ENCODE measurements at regions not wholly inside any gene's neighbourhood (a gene's known extent, or its start where the extent isn't known, plus 50 kb on each side); places are given as distances from the start of the nearest gene placed in this dataset.
A peak's percentile ranks its signal among the peaks of the same experiment; 100 is the strongest.

- no peak for DNase-seq
- Histone ChIP-seq H3K36me3 (no peaks in the 10 kb centered on the region), H3K4me1 (no peaks in the 10 kb centered on the region), H3K27ac (no peak overlapping the region), H3K9me3 (peaks cover 0 to 6% (median 1%) of the 10 kb centered on the region in 4 donors), H3K4me3 (no peak overlapping the region), H3K27me3 (no peaks in the 10 kb centered on the region)
- intact Hi-C loops (cut with DNase I), result no loop called here
- WGBS, 2 donors, result 68 to 81% methylated on average over 4 of the region's 4 CpGs
- TF ChIP-seq, protein P1, sequence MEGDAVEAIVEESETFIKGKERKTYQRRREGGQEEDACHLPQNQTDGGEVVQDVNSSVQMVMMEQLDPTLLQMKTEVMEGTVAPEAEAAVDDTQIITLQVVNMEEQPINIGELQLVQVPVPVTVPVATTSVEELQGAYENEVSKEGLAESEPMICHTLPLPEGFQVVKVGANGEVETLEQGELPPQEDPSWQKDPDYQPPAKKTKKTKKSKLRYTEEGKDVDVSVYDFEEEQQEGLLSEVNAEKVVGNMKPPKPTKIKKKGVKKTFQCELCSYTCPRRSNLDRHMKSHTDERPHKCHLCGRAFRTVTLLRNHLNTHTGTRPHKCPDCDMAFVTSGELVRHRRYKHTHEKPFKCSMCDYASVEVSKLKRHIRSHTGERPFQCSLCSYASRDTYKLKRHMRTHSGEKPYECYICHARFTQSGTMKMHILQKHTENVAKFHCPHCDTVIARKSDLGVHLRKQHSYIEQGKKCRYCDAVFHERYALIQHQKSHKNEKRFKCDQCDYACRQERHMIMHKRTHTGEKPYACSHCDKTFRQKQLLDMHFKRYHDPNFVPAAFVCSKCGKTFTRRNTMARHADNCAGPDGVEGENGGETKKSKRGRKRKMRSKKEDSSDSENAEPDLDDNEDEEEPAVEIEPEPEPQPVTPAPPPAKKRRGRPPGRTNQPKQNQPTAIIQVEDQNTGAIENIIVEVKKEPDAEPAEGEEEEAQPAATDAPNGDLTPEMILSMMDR (IDR thresholded peaks at IDR 0.05), result no peak
- TF ChIP-seq EP300 (IDR thresholded peaks at IDR 0.05) (no peak), POLR2AphosphoS5 (IDR thresholded peaks at IDR 0.05) (no peak), POLR2A (IDR thresholded peaks at IDR 0.05) (no peak)
Measured at GRCh38 chr14:94989417-94989816, 167.9 kb downstream of the DICER1 start.

DNA sequence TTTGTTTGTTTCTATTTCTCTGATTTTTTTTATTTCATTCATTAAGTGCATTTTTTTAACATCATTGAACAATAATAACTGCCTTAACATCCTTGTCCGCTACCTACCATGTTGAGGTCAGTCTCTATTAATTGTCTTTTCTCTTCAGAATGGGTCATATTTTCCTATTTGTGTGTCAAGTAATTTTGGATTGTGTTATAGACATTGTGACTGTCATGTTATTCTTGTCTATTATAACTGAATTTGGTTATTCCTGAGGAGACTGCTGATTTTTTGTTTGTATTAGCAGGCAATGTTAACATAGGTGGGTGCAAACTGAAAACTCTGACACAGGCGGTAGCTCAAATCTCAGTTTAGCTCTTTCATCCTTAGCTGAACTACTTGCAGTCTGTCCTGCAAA is 169.9 kb downstream of the DICER1 start:
- TF ChIP-seq POLR2A (IDR thresholded peaks at IDR 0.05) (no peak), EP300 (IDR thresholded peaks at IDR 0.05) (no peak), POLR2AphosphoS5 (IDR thresholded peaks at IDR 0.05) (no peak)
- TF ChIP-seq, protein P1 (IDR thresholded peaks at IDR 0.05), result no peak
- H3K9me3 ChIP-seq, result peaks cover 0 to 6% (median 1%) of the 10 kb centered on the region in 4 donors
- H3K4me3 ChIP-seq, result no peak overlapping the region
- no peak overlapping the region for H3K27ac ChIP-seq
- DNase-seq, result no peak
- no peaks in the 10 kb centered on the region for H3K27me3 ChIP-seq
- H3K4me1 ChIP-seq, result no peaks in the 10 kb centered on the region
- intact Hi-C loops (cut with DNase I), result no loop called here
- WGBS, 2 donors, result 91 to 96% methylated on average over 2 of the region's 2 CpGs
- H3K36me3 ChIP-seq, result no peaks in the 10 kb centered on the region

DNA sequence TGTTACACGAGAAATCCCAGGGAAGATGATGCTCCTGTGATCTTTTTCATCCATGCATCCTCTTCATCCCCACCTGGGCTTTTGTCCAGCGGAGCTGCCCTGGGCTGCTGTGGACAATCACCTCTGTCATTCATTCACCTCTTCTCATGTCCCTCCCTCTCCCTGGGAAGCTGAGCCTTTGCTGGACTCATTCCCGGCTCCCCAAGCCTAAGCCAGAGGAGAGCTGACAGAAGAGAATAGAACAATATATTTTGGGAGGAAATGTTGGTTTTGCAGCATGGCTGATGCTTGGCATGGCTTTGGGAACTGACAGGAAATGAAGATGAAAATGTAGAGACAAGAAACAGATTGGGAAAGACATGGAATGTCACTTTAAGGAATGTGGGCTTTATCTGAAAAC is 177.4 kb downstream of the DICER1 start:
- H3K4me1 ChIP-seq, result peaks cover 0 to 4% (median 0%) of the 10 kb centered on the region in 4 donors
- H3K27me3 ChIP-seq, result no peaks in the 10 kb centered on the region
- H3K4me3 ChIP-seq, result no peak overlapping the region
- H3K36me3 ChIP-seq, result no peaks in the 10 kb centered on the region
- intact Hi-C loops (cut with DNase I), result no loop called here
- H3K27ac ChIP-seq, result no peak overlapping the region
- TF ChIP-seq, protein P1 (IDR thresholded peaks at IDR 0.05), result no peak
- TF ChIP-seq EP300 (IDR thresholded peaks at IDR 0.05) (no peak), POLR2AphosphoS5 (IDR thresholded peaks at IDR 0.05) (no peak), POLR2A (IDR thresholded peaks at IDR 0.05) (no peak)
- H3K9me3 ChIP-seq, result no peaks in the 10 kb centered on the region
- 58 to 72% methylated on average over 3 of the region's 3 CpGs for WGBS, 2 donors
- no peak for DNase-seq

DNA sequence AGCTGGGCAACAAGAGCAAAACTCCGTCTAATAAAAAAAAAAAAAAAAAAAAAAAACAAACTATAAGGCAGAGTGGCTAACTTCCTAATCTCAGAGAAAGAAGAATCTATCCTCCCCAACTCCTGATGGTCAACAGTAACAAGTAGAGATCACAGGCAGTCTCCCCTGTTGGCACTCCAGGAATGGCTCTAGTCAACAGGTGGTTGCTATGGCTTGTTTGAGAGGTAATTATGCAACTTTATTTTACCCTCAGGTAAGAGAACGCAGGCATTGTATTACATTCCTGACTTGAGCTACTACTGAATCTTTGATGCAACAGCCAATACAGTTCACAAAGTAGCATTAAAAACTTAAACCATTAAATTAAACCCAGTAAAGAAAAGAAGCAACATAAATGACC is 180.3 kb downstream of the DICER1 start:
- no peak for DNase-seq
- TF ChIP-seq, protein P1 (IDR thresholded peaks at IDR 0.05), result no peak
- TF ChIP-seq EP300 (IDR thresholded peaks at IDR 0.05) (no peak), POLR2AphosphoS5 (IDR thresholded peaks at IDR 0.05) (no peak), POLR2A (IDR thresholded peaks at IDR 0.05) (no peak)
- intact Hi-C loops (cut with DNase I), result no loop called here
- Histone ChIP-seq H3K27me3 (no peaks in the 10 kb centered on the region), H3K4me3 (no peak overlapping the region), H3K9me3 (no peaks in the 10 kb centered on the region), H3K36me3 (no peaks in the 10 kb centered on the region), H3K27ac (no peak overlapping the region), H3K4me1 (peaks cover 0 to 13% (median 5%) of the 10 kb centered on the region in 4 donors)
- 61 to 73% methylated on average over 2 of the region's 2 CpGs for WGBS, 2 donors

DNA sequence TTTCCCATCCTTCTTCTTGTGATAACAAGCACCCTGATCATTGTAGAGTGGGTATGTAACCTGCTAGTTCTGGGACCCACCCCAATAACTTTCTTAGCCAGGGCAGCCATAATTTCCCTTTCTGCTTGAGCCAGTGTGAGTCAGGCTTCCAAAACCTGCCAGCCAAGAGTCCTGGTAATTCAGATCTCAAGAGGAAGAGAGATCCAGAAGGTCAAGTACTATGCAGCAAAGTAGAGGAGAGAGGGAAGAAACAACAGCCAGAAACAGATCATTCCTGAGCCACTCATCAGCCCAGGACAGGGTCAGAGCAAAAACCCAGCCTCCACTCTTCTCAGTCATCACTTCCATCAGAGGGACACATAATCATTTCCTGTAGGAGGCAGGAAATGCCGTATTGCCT is 182.0 kb downstream of the DICER1 start:
- 27 to 39% methylated on average over 1 of the region's 1 CpG for WGBS, 2 donors
- H3K36me3 ChIP-seq, result no peaks in the 10 kb centered on the region
- intact Hi-C loops (cut with DNase I), result no loop called here
- H3K4me1 ChIP-seq, result peaks cover 0 to 15% (median 10%) of the 10 kb centered on the region in 4 donors
- no peaks in the 10 kb centered on the region for H3K9me3 ChIP-seq
- H3K27me3 ChIP-seq, result no peaks in the 10 kb centered on the region
- H3K4me3 ChIP-seq, result no peak overlapping the region
- DNase-seq, result no peak
- H3K27ac ChIP-seq, result peak overlapping the region in 2 of 4 donors; percentile 1 to 29
- TF ChIP-seq, protein P1 (IDR thresholded peaks at IDR 0.05), result no peak
- no peak for TF ChIP-seq POLR2AphosphoS5 (IDR thresholded peaks at IDR 0.05)
- no peak for TF ChIP-seq EP300 (IDR thresholded peaks at IDR 0.05)
- TF ChIP-seq POLR2A (IDR thresholded peaks at IDR 0.05), result no peak
